Thyroid gland (tissue), 4 donors: ENCODE measurements at regions not wholly inside any gene's neighbourhood (a gene's known extent, or its start where the extent isn't known, plus 50 kb on each side); places are given as distances from the start of the nearest gene placed in this dataset.

ENCODE experiments used
- DNase-seq, 2 donors: peaks; one replicate each; pipeline ENCODE4 v3.0.0-alpha.2; 2019
- H3K27ac ChIP-seq, 3 donors: fragments of 200-600 bp; sonication (generic); 1 replicate in 2 of 3; 2 replicates in 1 of 3; pipeline ENCODE4 v1.5.1; 2016 to 2019; ENCODE audit warnings: mild to moderate bottlenecking in 1 of 3, moderate library complexity in 1 of 3
- H3K27me3 ChIP-seq: fragments of 200-600 bp; sonication (generic); one replicate; pipeline ENCODE4 v1.5.1; 2019
- H3K36me3 ChIP-seq, 2 donors: fragments of 200-600 bp; sonication (generic); one replicate each; pipeline ENCODE4 v1.5.1; 2016 to 2019
- H3K4me1 ChIP-seq, 2 donors: fragments of 200-600 bp; sonication (generic); one replicate each; pipeline ENCODE4 v1.5.1; 2017 to 2019
- H3K4me3 ChIP-seq, 3 donors: fragments of 200-600 bp; sonication (generic); replicated peaks in 1 of 3; 1 replicate in 2 of 3; 2 replicates in 1 of 3; pipeline ENCODE4 v1.5.1; 2016; ENCODE audit warnings: mild to moderate bottlenecking in 1 of 3
- H3K9me3 ChIP-seq: fragments of 200-600 bp; sonication (generic); one replicate; pipeline ENCODE4 v1.5.1; 2017
- POLR2A ChIP-seq, 2 donors: fragments of 450-650 bp; IDR thresholded peaks; one replicate each; pipeline ENCODE4 v1.6.1; 2017; ENCODE audit warnings: antibody characterized with exemption in 2 of 2, mild to moderate bottlenecking in 2 of 2, moderate library complexity in 1 of 2
- WGBS, 2 donors: methylation state at CpG; one replicate each; pipeline ENCODE4 v1.1.5; 2017; 5-methylcytosine and 5-hydroxymethylcytosine counted together
- intact Hi-C: fragments of 100-400 bp; cut with DNase I; formaldehyde crosslinking; loops from one replicate; pipeline ENCODE4 v1.15.1; 2023
- TF ChIP-seq, protein P1 (sequence below), 6 experiments: fragments of 200-600 bp in 3 of 6; fragments of 450-650 bp in 3 of 6; sonication (generic) in 3 of 6; IDR thresholded peaks; one replicate each; pipeline ENCODE4 v1.5.1; 2016 to 2019; ENCODE audit warnings: antibody characterized with exemption in 6 of 6, mild to moderate bottlenecking in 2 of 6, inconsistent platforms in 1 of 6, moderate library complexity in 1 of 6

- Histone ChIP-seq H3K27ac (no peak overlapping the region), H3K9me3 (no peaks in the 10 kb centered on the region), H3K4me3 (no peak overlapping the region), H3K27me3 (no peaks in the 10 kb centered on the region), H3K36me3 (no peaks in the 10 kb centered on the region), H3K4me1 (peaks cover 0 to under 1% of the 10 kb centered on the region in 2 donors)
- intact Hi-C loops: no loop called here
- DNase-seq: no peak
- WGBS, 2 donors: 92 to 97% methylated on average over 2 of the region's 2 CpGs
- TF ChIP-seq, protein P1, sequence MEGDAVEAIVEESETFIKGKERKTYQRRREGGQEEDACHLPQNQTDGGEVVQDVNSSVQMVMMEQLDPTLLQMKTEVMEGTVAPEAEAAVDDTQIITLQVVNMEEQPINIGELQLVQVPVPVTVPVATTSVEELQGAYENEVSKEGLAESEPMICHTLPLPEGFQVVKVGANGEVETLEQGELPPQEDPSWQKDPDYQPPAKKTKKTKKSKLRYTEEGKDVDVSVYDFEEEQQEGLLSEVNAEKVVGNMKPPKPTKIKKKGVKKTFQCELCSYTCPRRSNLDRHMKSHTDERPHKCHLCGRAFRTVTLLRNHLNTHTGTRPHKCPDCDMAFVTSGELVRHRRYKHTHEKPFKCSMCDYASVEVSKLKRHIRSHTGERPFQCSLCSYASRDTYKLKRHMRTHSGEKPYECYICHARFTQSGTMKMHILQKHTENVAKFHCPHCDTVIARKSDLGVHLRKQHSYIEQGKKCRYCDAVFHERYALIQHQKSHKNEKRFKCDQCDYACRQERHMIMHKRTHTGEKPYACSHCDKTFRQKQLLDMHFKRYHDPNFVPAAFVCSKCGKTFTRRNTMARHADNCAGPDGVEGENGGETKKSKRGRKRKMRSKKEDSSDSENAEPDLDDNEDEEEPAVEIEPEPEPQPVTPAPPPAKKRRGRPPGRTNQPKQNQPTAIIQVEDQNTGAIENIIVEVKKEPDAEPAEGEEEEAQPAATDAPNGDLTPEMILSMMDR (IDR thresholded peaks at IDR 0.05): no peak
- TF ChIP-seq POLR2A (IDR thresholded peaks at IDR 0.05): no peak
These were observed 319.8 kb downstream of the FOXO1 start for GRCh38 chr13:40346592-40346991.

- Histone ChIP-seq H3K9me3 (no peaks in the 10 kb centered on the region), H3K27me3 (no peaks in the 10 kb centered on the region), H3K4me3 (no peak overlapping the region), H3K27ac (no peak overlapping the region), H3K36me3 (no peaks in the 10 kb centered on the region), H3K4me1 (peaks cover 7 to 11% of the 10 kb centered on the region in 2 donors)
- WGBS, 2 donors: 86 to 91% methylated on average over 7 of the region's 7 CpGs
- TF ChIP-seq, protein P1 (IDR thresholded peaks at IDR 0.05): no peak
- TF ChIP-seq POLR2A (IDR thresholded peaks at IDR 0.05): no peak
- no peak for DNase-seq
- intact Hi-C loops: no loop called here
These were observed 318.3 kb downstream of the FOXO1 start for GRCh38 chr13:40348096-40348679.

GRCh38 chr13:40350283-40350992 lies 316.0 kb downstream of the FOXO1 start:
- no peak for DNase-seq
- H3K4me3 ChIP-seq: no peak overlapping the region
- H3K4me1 ChIP-seq: peaks cover 7 to 11% of the 10 kb centered on the region in 2 donors
- H3K9me3 ChIP-seq: no peaks in the 10 kb centered on the region
- WGBS, 2 donors: 90 to 96% methylated on average over 10 of the region's 10 CpGs
- intact Hi-C loops: no loop called here
- H3K27me3 ChIP-seq: no peaks in the 10 kb centered on the region
- no peak overlapping the region for H3K27ac ChIP-seq
- no peaks in the 10 kb centered on the region for H3K36me3 ChIP-seq
- TF ChIP-seq POLR2A (IDR thresholded peaks at IDR 0.05): no peak
- TF ChIP-seq, protein P1 (IDR thresholded peaks at IDR 0.05): no peak

DNA sequence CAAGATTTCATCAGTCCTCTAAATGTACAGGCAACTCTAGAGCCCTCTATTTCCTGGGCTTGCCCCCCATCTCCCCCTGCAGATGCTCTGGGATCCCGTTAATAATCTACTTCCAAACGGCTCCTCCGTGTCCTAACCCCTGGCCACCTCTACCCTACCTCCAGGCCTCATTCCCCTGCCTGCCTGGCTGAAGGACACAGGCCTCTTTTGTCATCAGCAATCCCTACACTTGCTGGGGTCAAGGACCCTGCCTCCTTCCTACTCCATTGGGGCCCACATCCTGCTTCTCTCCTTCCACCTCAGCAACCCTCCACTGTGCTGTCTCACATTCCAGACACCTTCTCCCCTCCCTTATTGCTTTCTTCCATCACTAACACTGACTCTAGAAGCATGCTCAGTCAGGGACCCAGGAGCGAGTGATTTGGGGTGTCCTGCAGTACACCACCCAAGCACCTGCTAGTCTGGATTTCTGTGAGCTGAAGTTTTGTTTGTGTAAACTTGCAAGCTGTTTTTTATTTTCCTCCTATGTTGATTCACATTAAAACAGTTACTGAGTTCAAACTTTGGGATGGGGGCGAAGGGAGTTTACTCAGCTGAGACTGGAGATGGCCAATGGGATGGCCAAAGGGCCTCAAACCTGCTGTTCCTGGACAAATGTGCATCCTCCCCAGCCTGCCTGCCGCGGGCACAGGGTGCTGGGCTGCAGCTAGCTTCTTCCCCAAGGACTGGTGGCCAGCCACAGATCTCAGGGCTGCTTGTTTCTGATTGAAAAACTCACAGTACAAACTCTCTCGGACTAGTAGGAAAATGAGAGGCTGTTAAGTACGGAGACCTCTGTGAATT lies 314.7 kb downstream of the FOXO1 start:
- 59 to 68% methylated on average over 9 of the region's 9 CpGs for WGBS, 2 donors
- TF ChIP-seq, protein P1 (IDR thresholded peaks at IDR 0.05): no peak
- no peak for TF ChIP-seq POLR2A (IDR thresholded peaks at IDR 0.05)
- Histone ChIP-seq H3K4me1 (peaks cover 7 to 11% of the 10 kb centered on the region in 2 donors), H3K4me3 (no peak overlapping the region), H3K9me3 (no peaks in the 10 kb centered on the region), H3K36me3 (no peaks in the 10 kb centered on the region), H3K27ac (peak overlapping the region in 1 of 3 donors; percentile 33), H3K27me3 (no peaks in the 10 kb centered on the region)
- intact Hi-C loops: no loop called here
- DNase-seq: no peak
